Central memory CD4-positive, alpha-beta T cell (primary cell): ENCODE measurements at regions not wholly inside any gene's neighbourhood (a gene's known extent, or its start where the extent isn't known, plus 50 kb on each side); places are given as distances from the start of the nearest gene placed in this dataset.
"Not testable (repeated sequence)": the region's sequence is repeated elsewhere in the genome, so short reads cannot be mapped to it uniquely, and the experiment has no call there.

Source experiments
- DNase-seq: peaks from one replicate; pipeline ENCODE4 v3.0.0; 2022

GRCh38 chr5:52255308-52255707 lies 532.4 kb upstream of the ITGA1 start:
- no peak for DNase-seq

GRCh38 chr5:52262844-52263243 lies 524.9 kb upstream of the ITGA1 start:
- no peak for DNase-seq

DNA sequence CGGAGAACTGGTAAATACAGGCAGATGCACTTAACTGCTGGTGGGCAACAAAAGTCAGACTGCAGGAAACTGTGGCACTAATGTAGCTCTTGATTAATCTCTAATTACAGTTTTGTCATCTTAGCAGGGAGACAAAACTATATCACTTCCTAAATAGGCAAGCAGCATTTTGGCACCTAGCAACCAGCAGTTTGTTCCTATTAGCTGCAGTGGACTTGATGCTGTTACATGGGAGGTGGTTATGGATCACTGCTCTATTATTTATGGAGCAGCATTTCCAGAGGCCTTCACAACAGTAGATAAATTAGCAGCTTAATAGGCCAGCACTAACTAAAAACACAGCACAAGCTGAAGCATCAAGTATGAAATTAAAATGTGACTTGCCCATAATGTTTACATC lies 518.3 kb upstream of the ITGA1 start:
- no peak for DNase-seq

DNA sequence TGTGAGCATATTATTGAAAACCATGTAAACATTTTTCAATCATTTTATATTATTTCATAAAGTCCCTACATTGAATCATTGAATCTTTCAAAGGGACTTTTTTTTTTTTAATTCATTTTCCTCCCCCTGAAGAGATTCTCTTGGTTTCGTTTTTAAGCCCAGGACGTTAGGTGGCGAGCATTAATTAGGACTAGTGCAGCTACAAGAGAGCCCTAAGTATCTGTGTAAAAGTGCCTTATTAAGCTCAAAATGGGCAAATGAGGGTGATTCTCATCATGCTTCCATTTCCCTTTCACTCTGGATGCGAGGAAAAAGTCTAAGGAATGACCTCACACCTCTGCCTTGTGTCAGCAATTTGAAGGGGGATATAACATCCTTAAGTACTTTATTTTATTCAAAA lies 517.9 kb upstream of the ITGA1 start:
- no peak for DNase-seq

DNA sequence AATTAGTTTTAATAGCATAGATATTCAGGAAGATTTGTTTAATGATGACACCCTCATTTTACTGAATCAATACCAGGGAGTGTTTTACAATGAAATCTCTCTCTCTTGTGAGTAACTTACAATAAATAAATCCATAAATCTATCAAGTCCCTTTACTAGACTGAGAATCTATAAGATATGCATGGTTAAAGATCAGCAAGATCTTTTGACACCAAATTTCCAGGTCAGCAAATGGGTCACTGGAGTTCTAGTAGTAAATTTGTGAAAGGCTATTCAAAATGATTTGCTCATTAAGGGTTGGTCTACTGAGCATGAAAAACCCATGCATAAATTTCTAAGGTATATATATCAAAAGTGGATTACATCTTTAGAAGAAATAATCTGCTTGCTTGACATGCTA lies 512.1 kb upstream of the ITGA1 start:
- DNase-seq, result no peak

DNA sequence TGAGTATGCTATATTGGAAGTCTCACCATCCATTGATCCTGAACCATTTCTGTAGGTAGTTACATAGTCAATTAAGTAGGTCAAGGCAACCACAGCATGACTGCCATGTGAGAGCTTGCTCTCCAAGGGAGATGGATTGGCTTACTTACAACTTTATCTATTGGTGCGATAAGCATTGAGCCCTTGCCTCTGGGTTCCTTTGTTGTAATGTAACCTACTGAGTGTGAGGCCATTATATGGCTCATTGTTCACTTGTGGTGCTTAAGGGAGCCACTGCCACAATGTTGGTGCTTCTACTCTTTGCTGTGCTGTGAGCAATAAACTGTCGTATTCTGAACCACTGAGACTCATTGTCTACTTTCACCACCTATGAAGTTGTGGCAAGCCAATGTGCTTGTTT lies 510.6 kb upstream of the ITGA1 start:
- DNase-seq, result no peak

DNA sequence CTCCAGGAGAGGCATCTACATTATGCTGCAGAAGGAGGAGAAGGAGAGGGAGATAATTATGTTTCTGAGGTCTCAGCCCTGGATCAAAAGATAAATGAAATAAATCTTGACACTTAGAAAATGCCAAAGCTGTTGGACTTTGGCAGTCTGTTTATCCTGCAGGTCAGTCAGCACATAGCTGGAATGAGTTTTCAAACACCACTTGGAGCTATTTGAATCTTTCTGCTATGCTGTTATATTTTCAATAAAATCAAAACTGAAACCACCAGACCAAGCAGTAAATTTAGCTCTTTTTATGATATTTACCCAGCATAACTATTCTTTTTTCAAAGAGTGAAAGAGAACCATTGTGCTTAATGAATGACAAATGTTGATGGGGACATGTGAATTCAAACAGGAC lies 505.1 kb upstream of the ITGA1 start:
- no peak for DNase-seq

- no peak for DNase-seq
Measured at GRCh38 chr5:52283221-52283620, 504.5 kb upstream of the ITGA1 start.

DNA sequence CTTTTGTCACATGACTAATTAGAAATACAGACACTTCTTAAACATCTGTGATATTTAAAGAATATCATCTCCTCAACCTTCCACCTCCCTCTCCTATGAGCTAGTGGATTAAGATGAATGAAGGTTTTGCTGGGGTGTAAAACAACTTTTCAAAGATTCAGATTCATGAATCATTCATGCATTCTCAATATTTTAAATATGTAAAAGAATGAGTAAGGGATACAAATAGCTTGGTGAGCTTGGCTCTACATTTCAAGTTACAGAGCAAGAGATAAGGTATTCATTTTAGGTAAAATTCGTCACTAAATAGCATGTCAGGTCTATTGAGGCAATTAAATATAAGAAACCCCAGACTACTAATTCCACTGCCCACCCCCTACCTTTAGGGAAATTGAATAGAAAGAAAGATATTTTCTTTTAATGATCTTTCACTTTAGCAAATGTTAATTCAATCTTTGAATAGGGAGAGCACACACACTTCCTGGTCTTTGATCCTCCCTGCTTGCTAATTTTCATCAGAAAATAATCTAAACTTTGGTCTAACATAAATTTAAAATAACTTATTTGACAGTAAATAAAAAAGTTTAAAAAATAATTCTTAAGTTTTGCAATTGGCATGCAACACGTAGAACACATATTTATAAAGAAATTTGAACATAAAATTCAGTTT lies 486.9 kb upstream of the ITGA1 start:
- DNase-seq, result no peak

- not testable (repeated sequence) for DNase-seq
Measured at GRCh38 chr5:52304816-52305215, 482.9 kb upstream of the ITGA1 start.

- no peak for DNase-seq
Measured at GRCh38 chr5:52328220-52328806, 459.4 kb upstream of the ITGA1 start.

GRCh38 chr5:52331725-52332124 lies 456.0 kb upstream of the ITGA1 start:
- DNase-seq, result no peak

- no peak for DNase-seq
Measured at GRCh38 chr5:52334367-52334766, 453.3 kb upstream of the ITGA1 start.

GRCh38 chr5:52339285-52339684 lies 448.4 kb upstream of the ITGA1 start:
- no peak for DNase-seq

GRCh38 chr5:52342361-52342760 lies 445.4 kb upstream of the ITGA1 start:
- no peak for DNase-seq

DNA sequence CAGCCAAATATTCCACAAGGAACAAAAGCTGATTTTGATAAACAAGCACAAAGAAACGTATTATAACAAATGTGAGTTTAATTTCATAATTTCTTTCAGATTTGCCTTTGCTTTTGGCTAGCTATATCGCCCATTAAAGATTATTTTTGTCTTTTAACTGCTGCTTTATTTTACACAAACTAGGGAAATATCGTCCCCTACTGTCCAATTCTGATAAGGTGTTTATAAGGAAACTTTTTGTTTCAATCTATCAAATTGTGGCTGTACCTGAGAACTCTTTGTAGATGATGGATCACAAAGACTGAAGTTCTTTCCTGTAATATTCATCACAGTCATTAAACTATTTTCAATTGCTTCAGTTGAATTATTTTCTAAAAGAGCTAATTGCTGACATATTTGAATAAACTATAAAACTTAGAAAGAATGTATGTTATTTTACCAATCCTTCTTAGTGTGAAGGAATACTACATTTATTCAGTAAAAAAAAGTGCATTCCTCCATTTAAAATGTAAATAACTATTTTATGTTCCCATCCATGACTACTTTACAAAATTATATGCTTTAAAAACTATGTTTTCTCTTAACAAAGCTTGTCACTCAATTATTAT lies 431.3 kb upstream of the ITGA1 start:
- no peak for DNase-seq

DNA sequence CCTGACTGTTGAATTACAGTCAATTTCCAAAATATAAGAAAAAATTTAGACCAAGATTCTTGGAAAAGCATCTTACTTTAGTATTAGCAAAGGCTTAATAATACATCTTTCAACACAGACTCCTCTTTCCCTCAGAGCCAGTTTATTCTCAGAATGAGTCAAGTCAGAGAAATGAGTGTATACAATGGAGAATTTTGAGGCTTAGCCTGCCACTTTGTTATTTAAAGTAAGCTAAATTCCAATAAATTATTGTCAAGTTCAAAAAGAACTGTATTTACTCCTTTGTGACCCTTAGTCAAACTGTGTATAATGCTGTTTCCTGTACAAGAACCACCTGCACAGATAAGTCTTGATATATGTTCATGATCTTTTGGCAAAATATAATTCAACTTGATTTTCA lies 428.5 kb upstream of the ITGA1 start:
- DNase-seq, result no peak

GRCh38 chr5:52360985-52361384 lies 426.7 kb upstream of the ITGA1 start:
- DNase-seq, result no peak

GRCh38 chr5:52374286-52374685 lies 413.4 kb upstream of the ITGA1 start:
- DNase-seq, result no peak

- DNase-seq, result no peak
Measured at GRCh38 chr5:52375969-52376368, 411.7 kb upstream of the ITGA1 start.

- DNase-seq, result no peak
Measured at GRCh38 chr5:52376592-52376991, 411.1 kb upstream of the ITGA1 start.

- no peak for DNase-seq
Measured at GRCh38 chr5:52378237-52378636, 409.5 kb upstream of the ITGA1 start.

GRCh38 chr5:52388349-52388748 lies 399.4 kb upstream of the ITGA1 start:
- no peak for DNase-seq

DNA sequence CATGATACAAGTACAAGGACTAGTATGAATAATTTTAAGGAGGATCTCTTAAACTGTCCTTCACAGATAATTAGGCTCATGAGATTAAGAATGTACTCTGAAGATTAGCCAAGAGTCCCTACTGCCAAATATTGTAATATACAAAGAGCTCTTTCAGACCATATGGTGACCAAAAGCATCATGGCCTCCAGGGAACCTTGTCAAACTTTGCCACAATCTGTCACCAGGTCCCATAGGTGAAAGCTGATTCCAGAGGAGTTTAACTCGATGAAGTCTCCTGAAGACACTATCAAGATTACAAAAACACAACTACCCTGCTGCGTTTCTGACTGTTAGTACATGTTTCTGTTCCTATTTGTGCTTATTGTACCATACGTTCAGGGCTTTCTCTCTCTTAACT lies 395.4 kb upstream of the ITGA1 start:
- DNase-seq, result no peak

DNA sequence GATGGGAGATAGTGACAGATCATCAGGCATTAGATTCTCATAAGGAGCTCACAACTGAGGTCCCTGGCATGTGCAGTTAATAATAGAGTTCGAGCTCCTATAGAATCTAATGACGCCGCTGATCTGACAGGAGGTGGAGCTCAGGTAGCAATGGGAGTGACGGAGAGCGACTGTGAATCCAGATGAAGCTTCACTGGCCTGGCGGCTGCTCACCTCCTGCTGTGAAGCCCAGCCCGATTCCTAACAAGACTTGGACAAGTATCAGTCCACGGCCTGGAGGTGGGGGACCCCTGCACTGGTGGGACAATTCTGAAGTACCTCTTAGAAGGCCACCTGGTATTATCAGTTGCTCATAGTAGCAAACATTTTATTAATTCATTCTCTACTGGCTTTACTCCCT lies 377.9 kb upstream of the ITGA1 start:
- DNase-seq, result no peak
